ENCODE measurements at regions not wholly inside any gene's neighbourhood (a gene's known extent, or its start where the extent isn't known, plus 50 kb on each side); places are given as distances from the start of the nearest gene placed in this dataset.

GRCh38 chr4:183589461-183590099, 69.4 kb downstream of the RWDD4 start:
- H3K27ac ChIP-seq (ENCODE audit: low read depth in 1 of 3, low read length in 2 of 3) = no peak overlapping the region
- DNase-seq (no peak), FAIRE-seq (no peak)
- H3K36me3 ChIP-seq (ENCODE audit: control insufficient read depth in 3 of 3, insufficient read depth in 2 of 3, low read depth in 1 of 3, low read length in 3 of 3) = no peaks in the 10 kb centered on the region
- no peak overlapping the region for H3K4me3 ChIP-seq (ENCODE audit: low read depth in 1 of 3, low read length in 3 of 3)
- H3K4me1 ChIP-seq (ENCODE audit: control insufficient read depth in 3 of 3, insufficient read depth in 2 of 3, low read depth in 1 of 3, low read length in 2 of 3) = peaks cover 0 to 4% (median 2%) of the 10 kb centered on the region in 3 donors
- H3K9me3 ChIP-seq (ENCODE audit: control insufficient read depth in 2 of 2, insufficient read depth in 1 of 2, low read depth in 1 of 2, low read length in 1 of 2) = no peaks in the 10 kb centered on the region
- WGBS, 3 donors = 79 to 87% (median 80%) methylated on average over 5 of the region's 5 CpGs
- H3K27me3 ChIP-seq (ENCODE audit: control insufficient read depth in 3 of 3, insufficient read depth in 3 of 3, low read length in 3 of 3) = no peaks in the 10 kb centered on the region

Data from small intestine (tissue), 7 donors.